ENCODE measurements at regions not wholly inside any gene's neighbourhood (a gene's known extent, or its start where the extent isn't known, plus 50 kb on each side); places are given as distances from the start of the nearest gene placed in this dataset.

DNA sequence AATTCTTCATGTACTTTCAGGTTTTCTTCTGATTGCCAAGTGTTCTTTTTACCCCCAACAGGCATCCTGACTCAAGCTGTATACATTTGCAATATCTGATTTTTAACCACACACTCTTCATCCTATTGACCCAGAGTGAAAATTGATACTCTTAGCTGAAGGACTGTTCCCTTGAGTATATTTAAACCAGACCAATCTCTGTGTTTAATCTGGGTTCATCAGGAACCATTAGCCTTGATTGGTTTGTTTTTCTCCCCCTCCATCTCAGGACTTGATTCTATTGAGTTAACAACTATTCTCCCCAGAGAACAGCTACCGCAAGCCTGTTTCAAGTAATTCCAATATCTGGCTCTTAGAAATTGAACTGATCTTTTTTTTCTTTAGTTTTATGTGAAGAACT, 222.3 kb upstream of the NOVA1 start:
- H3K4me1 ChIP-seq, result no peaks in the 10 kb centered on the region
- H4K20me1 ChIP-seq, result no peaks in the 10 kb centered on the region
- no peaks in the 10 kb centered on the region for H3K36me3 ChIP-seq
- no peak overlapping the region for H3K9ac ChIP-seq
- no peak overlapping the region for H3K4me3 ChIP-seq
- no peak for TF ChIP-seq Cebpa-rat (IDR thresholded peaks at IDR 0.05)
- H3K27ac ChIP-seq, result no peak overlapping the region
- H3K27me3 ChIP-seq, result no peaks in the 10 kb centered on the region
- no peaks in the 10 kb centered on the region for H3K9me3 ChIP-seq
- no peak overlapping the region for H3K4me2 ChIP-seq

DNA sequence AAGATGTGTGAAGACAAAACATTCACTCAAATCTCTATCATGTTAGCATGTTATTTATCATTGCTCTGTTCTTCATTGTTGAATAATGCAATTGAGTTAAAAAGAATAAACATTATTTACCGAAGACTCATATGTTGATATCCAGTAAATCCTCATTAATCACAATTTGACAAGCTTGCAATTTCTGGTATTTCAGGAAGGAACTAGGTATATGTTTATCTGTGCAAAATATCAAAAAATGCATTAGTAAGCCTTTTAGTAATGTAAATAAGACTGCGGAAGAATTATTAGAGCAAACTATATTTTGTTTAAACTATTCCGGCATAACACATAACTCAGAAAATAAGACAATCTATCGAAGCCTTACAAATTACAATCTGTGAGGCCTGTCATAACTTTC, 222.7 kb upstream of the NOVA1 start:
- no peaks in the 10 kb centered on the region for H3K9me3 ChIP-seq
- H3K9ac ChIP-seq, result no peak overlapping the region
- H3K4me1 ChIP-seq, result no peaks in the 10 kb centered on the region
- no peak for TF ChIP-seq Cebpa-rat (IDR thresholded peaks at IDR 0.05)
- no peaks in the 10 kb centered on the region for H3K36me3 ChIP-seq
- H3K4me3 ChIP-seq, result no peak overlapping the region
- H3K4me2 ChIP-seq, result no peak overlapping the region
- no peaks in the 10 kb centered on the region for H3K27me3 ChIP-seq
- no peaks in the 10 kb centered on the region for H4K20me1 ChIP-seq
- H3K27ac ChIP-seq, result no peak overlapping the region

DNA sequence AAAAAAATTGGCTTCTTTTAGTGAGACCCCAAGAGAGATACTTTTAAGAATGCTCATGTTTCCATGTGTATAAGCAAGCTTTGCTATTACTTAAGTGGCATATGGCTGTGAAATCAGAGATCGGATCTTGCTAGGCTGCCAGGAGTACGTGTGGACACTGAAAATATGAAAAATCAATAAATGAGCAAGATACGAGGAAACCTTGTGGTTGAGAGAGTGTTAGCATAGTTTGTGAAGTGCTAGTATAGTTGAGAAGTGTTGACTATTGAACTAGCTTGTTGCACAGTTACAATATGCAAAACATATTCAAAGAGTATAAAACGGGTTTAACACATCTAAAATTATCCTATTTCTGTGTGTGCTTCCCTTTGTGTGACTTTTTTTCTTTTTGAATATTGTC, 230.9 kb upstream of the NOVA1 start:
- Histone ChIP-seq H3K4me1 (no peaks in the 10 kb centered on the region), H3K9me3 (no peaks in the 10 kb centered on the region), H3K9ac (no peak overlapping the region), H3K27me3 (no peaks in the 10 kb centered on the region), H3K4me3 (no peak overlapping the region), H3K27ac (no peak overlapping the region), H4K20me1 (no peaks in the 10 kb centered on the region), H3K36me3 (no peaks in the 10 kb centered on the region), H3K4me2 (no peak overlapping the region)
- no peak for TF ChIP-seq Cebpa-rat (IDR thresholded peaks at IDR 0.05)

DNA sequence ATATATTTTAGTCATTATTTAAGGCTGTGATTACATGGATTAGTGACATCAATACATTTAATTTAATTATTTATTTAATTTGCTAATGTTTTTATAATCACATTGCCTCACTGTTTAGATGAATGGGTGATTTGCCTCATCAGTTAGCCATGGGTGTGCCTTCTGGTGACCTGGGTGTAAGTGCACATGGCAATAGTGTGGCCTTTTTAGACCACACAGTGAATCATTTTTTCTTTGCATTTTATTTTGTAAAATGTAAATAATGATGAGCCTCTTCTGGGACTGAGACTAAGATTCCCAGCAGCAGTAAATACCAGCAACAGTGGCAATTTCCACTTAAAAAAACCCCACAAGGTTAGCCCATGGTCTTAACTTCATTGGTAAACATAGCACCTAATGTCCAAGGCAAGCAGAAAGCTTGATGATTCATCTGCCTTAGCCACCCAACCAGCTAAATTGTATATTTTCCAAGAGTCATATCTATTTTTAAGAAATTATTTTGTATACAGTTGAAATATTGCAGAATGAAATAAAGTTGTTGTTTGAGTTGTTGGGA, 235.9 kb upstream of the NOVA1 start:
- H3K4me3 ChIP-seq, result no peak overlapping the region
- H4K20me1 ChIP-seq, result no peaks in the 10 kb centered on the region
- H3K27ac ChIP-seq, result no peak overlapping the region
- no peak overlapping the region for H3K4me2 ChIP-seq
- TF ChIP-seq Cebpa-rat (IDR thresholded peaks at IDR 0.05), result no peak
- H3K4me1 ChIP-seq, result no peaks in the 10 kb centered on the region
- H3K9me3 ChIP-seq, result no peaks in the 10 kb centered on the region
- no peaks in the 10 kb centered on the region for H3K27me3 ChIP-seq
- no peak overlapping the region for H3K9ac ChIP-seq
- no peaks in the 10 kb centered on the region for H3K36me3 ChIP-seq

DNA sequence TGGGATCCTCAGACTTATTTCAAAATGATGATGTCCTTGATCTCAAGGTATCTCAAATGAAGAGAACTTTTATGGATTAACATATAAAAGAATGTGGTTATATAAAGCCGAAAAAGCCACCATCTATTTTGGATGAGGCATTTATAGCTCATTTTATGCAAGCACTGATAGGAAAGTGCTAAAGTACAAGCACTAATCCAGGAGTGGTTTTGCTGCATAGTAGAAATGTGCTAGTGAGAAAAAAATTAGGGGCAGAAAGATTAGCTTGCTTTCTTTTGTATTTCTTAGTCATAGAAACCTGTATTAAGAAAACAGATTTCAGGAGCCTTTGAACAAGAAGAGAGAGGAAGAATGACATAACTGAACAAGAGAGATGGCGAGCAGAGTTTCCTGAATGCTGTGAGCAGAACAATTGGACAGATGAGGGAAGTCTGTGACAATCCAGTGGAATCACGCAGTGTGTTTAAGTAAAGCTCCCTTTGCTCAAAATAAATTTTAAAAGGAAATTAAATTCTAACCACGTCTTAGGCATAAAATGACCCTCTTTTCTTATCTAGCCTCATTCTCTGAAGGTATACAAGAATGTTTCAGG, 238.2 kb upstream of the NOVA1 start:
- TF ChIP-seq Cebpa-rat (IDR thresholded peaks at IDR 0.05), result no peak
- Histone ChIP-seq H3K27me3 (no peaks in the 10 kb centered on the region), H3K9ac (no peak overlapping the region), H3K36me3 (no peaks in the 10 kb centered on the region), H3K4me1 (no peaks in the 10 kb centered on the region), H3K4me2 (no peak overlapping the region), H3K4me3 (no peak overlapping the region), H4K20me1 (no peaks in the 10 kb centered on the region), H3K27ac (no peak overlapping the region), H3K9me3 (no peaks in the 10 kb centered on the region)

DNA sequence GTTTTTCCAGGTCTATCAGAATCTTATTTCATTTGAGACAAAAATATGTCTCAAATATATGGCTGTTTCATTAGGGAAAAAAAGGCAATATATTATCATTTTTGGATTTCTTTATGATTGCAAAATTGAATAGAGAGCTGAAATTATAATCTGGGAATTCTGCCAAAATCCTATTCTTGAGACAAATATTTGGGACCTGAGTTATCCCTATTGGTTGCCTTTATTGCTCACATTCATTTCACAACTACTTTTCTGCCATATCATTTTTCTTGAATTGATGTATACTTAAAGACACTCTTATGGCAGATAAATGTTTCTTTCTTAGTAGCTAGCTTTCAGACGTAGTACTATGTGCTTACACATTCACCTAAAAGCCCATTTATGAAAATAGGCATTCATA, 241.6 kb upstream of the NOVA1 start:
- no peaks in the 10 kb centered on the region for H3K4me1 ChIP-seq
- no peak overlapping the region for H3K27ac ChIP-seq
- TF ChIP-seq Cebpa-rat (IDR thresholded peaks at IDR 0.05), result no peak
- no peaks in the 10 kb centered on the region for H4K20me1 ChIP-seq
- H3K9ac ChIP-seq, result no peak overlapping the region
- no peaks in the 10 kb centered on the region for H3K36me3 ChIP-seq
- H3K4me2 ChIP-seq, result no peak overlapping the region
- no peaks in the 10 kb centered on the region for H3K9me3 ChIP-seq
- H3K4me3 ChIP-seq, result no peak overlapping the region
- no peaks in the 10 kb centered on the region for H3K27me3 ChIP-seq

DNA sequence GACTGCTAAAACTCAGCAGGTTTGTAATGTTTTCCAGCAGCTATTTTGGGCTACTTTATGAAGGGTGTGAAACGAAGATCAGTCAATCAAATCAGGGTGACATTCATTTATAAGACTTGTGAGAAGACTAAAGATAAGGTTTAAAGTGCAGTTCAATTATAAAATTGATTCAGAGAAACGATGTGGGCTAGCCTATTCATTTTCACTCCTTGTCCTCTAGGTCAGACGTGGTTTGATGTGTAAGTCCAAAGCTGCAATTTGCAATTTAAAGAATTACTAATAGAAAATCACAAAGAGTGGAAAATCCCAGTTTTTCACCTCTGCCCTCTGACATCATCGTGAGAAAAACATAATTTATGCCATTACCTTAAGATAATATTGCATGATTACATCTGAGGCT, 243.5 kb upstream of the NOVA1 start:
- H4K20me1 ChIP-seq, result no peaks in the 10 kb centered on the region
- H3K36me3 ChIP-seq, result no peaks in the 10 kb centered on the region
- no peaks in the 10 kb centered on the region for H3K4me1 ChIP-seq
- H3K4me3 ChIP-seq, result no peak overlapping the region
- H3K9me3 ChIP-seq, result no peaks in the 10 kb centered on the region
- no peaks in the 10 kb centered on the region for H3K27me3 ChIP-seq
- no peak overlapping the region for H3K9ac ChIP-seq
- no peak overlapping the region for H3K27ac ChIP-seq
- no peak overlapping the region for H3K4me2 ChIP-seq
- TF ChIP-seq Cebpa-rat (IDR thresholded peaks at IDR 0.05), result no peak

DNA sequence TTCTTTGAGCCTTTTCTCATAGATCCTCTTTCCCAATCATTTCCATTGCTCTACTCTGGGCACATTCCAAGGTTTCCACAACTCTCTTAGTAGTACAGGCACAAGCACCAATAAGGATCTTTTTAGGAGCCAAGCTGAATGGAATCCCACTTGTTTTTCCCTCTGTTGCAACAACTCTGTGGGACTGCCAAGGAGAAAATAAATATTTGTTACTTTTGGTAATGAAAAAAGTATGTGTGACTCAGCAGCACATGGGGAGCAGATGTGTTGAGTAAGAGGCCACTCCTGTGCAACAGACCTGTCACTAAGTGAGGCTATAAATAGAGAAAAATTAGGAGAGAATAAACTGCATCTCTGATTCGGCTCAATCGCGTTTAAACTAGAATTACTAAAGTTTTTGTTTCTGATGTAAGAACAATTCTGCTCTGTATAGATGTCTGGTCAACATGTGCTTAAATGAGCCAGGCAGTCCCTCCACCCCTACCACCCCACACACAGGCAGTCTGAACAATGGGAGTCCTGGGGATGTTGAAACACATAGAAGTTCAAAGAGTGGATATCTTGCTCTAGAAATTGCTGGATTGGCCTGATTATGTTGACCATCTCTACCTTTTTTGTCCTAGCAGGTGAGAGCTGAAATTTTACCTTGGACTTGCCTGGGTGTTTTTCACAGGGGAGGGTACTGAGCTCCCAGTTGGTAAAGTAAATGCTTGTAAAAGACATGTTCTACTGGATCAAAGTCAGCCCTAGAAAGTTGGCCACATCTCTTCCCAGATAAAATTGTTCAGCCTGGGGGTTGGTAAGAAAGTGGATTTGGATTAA, 244.3 kb upstream of the NOVA1 start:
- Histone ChIP-seq H3K27ac (no peak overlapping the region), H3K27me3 (no peaks in the 10 kb centered on the region), H3K36me3 (no peaks in the 10 kb centered on the region), H4K20me1 (no peaks in the 10 kb centered on the region), H3K9me3 (no peaks in the 10 kb centered on the region), H3K4me2 (no peak overlapping the region), H3K4me1 (no peaks in the 10 kb centered on the region), H3K4me3 (no peak overlapping the region), H3K9ac (no peak overlapping the region)
- TF ChIP-seq Cebpa-rat (IDR thresholded peaks at IDR 0.05), result no peak

DNA sequence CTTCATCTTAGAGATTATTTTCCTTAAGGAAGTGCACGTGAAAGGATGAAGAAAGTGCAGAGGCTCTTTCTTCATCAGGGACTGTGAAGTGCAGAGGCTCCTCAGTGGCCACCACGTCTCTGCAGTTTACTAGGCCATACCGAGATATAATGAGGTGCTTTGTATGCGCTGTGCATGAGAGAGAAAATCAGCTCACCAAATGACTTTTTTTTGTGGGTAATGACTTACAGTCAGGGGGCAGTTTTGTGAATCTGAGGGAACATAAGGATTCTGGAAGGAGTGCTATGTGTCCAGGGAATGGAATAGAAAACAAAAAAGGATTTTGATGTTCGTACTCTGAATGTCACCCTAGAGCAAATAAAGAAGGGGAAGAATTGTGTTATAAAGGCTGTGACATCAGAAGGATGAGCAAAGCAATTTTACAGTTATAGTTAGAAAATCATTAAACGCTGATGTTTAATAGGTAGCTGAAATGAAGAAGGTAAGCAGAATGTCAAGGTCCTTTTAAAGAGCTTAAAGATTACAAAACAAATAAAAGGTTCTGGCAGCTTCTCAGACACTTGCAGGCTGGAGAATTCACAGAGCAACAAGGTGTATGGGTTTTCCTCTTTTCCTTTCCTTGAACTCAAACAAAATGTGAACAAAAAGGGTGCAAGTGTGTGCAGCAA, 247.5 kb upstream of the NOVA1 start:
- Histone ChIP-seq H3K36me3 (no peaks in the 10 kb centered on the region), H4K20me1 (no peaks in the 10 kb centered on the region), H3K4me2 (no peak overlapping the region), H3K4me3 (no peak overlapping the region), H3K9me3 (no peaks in the 10 kb centered on the region), H3K27ac (no peak overlapping the region), H3K9ac (no peak overlapping the region), H3K27me3 (no peaks in the 10 kb centered on the region), H3K4me1 (no peaks in the 10 kb centered on the region)
- TF ChIP-seq Cebpa-rat (IDR thresholded peaks at IDR 0.05), result no peak

DNA sequence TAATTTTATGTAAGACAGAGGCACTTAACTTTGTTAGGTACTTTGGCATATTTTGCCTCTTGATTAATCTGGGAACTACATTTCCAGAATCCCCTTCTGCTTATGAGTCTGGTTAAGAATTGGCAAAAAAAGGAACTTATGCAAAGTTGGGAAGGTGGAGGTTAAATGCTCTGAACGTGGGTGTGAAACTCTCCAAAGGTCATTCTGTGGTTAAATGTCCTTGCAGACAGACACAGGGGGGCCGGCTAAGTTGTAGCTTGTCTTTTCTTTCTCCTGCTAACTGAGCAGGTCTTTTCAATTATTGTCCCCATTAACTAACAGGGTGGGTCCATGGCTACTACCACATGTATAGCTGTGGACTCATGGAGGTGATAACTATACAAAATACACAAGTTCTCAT, 248.6 kb upstream of the NOVA1 start:
- TF ChIP-seq Cebpa-rat (IDR thresholded peaks at IDR 0.05), result no peak
- Histone ChIP-seq H3K27ac (no peak overlapping the region), H4K20me1 (no peaks in the 10 kb centered on the region), H3K4me2 (no peak overlapping the region), H3K9me3 (no peaks in the 10 kb centered on the region), H3K36me3 (no peaks in the 10 kb centered on the region), H3K4me3 (no peak overlapping the region), H3K9ac (no peak overlapping the region), H3K27me3 (no peaks in the 10 kb centered on the region), H3K4me1 (no peaks in the 10 kb centered on the region)
